ENCODE measurements at regions not wholly inside any gene's neighbourhood (a gene's known extent, or its start where the extent isn't known, plus 50 kb on each side); places are given as distances from the start of the nearest gene placed in this dataset.

- TF ChIP-seq CTCF (IDR thresholded peaks at IDR 0.05) = no peak
- no peak for TF ChIP-seq ZFX (IDR thresholded peaks at IDR 0.05; ENCODE audit: borderline replicate concordance)
Observed at GRCh38 chr6:47168180-47168579, 126.0 kb upstream of the ADGRF1 start.

GRCh38 chr6:47165918-47166317 is 123.8 kb upstream of the ADGRF1 start:
- TF ChIP-seq ZFX (IDR thresholded peaks at IDR 0.05; ENCODE audit: borderline replicate concordance) = no peak
- TF ChIP-seq CTCF (IDR thresholded peaks at IDR 0.05) = no peak
- H3K27ac ChIP-seq = no peak overlapping the region

More at GRCh38 chr6:47168180-47168579, 126.0 kb upstream of the ADGRF1 start:
- H3K27ac ChIP-seq = no peak overlapping the region

GRCh38 chr6:47164877-47165276 is 122.7 kb upstream of the ADGRF1 start:
- no peak for TF ChIP-seq ZFX (IDR thresholded peaks at IDR 0.05; ENCODE audit: borderline replicate concordance)
- no peak for TF ChIP-seq CTCF (IDR thresholded peaks at IDR 0.05)
- H3K27ac ChIP-seq = no peak overlapping the region

- H3K27ac ChIP-seq = no peak overlapping the region
- TF ChIP-seq ZFX (IDR thresholded peaks at IDR 0.05; ENCODE audit: borderline replicate concordance) = no peak
- no peak for TF ChIP-seq CTCF (IDR thresholded peaks at IDR 0.05)
Observed at GRCh38 chr6:47163536-47163935, 121.4 kb upstream of the ADGRF1 start.

- no peak overlapping the region for H3K27ac ChIP-seq
- TF ChIP-seq ZFX (IDR thresholded peaks at IDR 0.05; ENCODE audit: borderline replicate concordance) = no peak
- no peak for TF ChIP-seq CTCF (IDR thresholded peaks at IDR 0.05)
Observed at GRCh38 chr6:47162793-47163192, 120.7 kb upstream of the ADGRF1 start.

- H3K27ac ChIP-seq = no peak overlapping the region
- TF ChIP-seq CTCF (IDR thresholded peaks at IDR 0.05) = no peak
- no peak for TF ChIP-seq ZFX (IDR thresholded peaks at IDR 0.05; ENCODE audit: borderline replicate concordance)
Observed at GRCh38 chr6:47162231-47162630, 120.1 kb upstream of the ADGRF1 start.

GRCh38 chr6:47161176-47161687 is 119.1 kb upstream of the ADGRF1 start:
- H3K27ac ChIP-seq = no peak overlapping the region
- TF ChIP-seq CTCF (IDR thresholded peaks at IDR 0.05) = no peak
- TF ChIP-seq ZFX (IDR thresholded peaks at IDR 0.05; ENCODE audit: borderline replicate concordance) = no peak
